SK-N-SH (cell line): ENCODE measurements at regions not wholly inside any gene's neighbourhood (a gene's known extent, or its start where the extent isn't known, plus 50 kb on each side); places are given as distances from the start of the nearest gene placed in this dataset.

Source experiments
- CTCF ChIA-PET: fragments of 300-600, 350-600 bp; formaldehyde crosslinking; extraction: SDS; loops from one replicate; lab custom pipeline; 2021; lab: Yijun Ruan, JAX
- POLR2A ChIA-PET: fragments of 350-600 bp; sonication (Branson Sonifier 250); formaldehyde crosslinking; extraction: SDS; loops from one replicate; lab custom pipeline; 2020; ENCODE audit warnings: antibody characterized with exemption, inconsistent platforms; lab: Yijun Ruan, JAX
- DNase-seq: peaks from one replicate; pipeline ENCODE4 v3.0.0; 2012
- H2AFZ ChIP-seq: fragments of 200-600 bp; sonication (generic); 2 replicates; pipeline ENCODE4 v1.8.1; 2016; ENCODE audit warnings: antibody characterized with exemption, mild to moderate bottlenecking, low read depth
- H3F3A ChIP-seq: fragments of 200-600 bp; sonication (generic); replicated peaks from 2 replicates; pipeline ENCODE3; 2016; ENCODE audit warnings: antibody characterized with exemption, mild to moderate bottlenecking; ENCODE audit not compliant: insufficient read depth
- H3K27ac ChIP-seq, 2 experiments: fragments of 200-500 bp in 1 of 2; fragments of 200-600 bp in 1 of 2; sonication (Bioruptor generic) in 1 of 2; sonication (generic), shearing (Covaris generic) in 1 of 2; 2 replicates each; pipeline versions ENCODE4 v1.5.1 to v1.6.1; 2014 to 2016; ENCODE audit warnings: low read depth in 2 of 2, inconsistent platforms in 1 of 2, low read length in 1 of 2, mild to moderate bottlenecking in 1 of 2, mixed read lengths in 1 of 2
- H3K27me3 ChIP-seq: fragments of 200-600 bp; sonication (generic), shearing (Covaris generic); 2 replicates; pipeline ENCODE4 v1.6.1; 2016; ENCODE audit warnings: mixed run types; ENCODE audit not compliant: insufficient read depth
- H3K36me3 ChIP-seq, 2 experiments: fragments of 200-500 bp in 1 of 2; fragments of 200-600 bp in 1 of 2; sonication (Bioruptor generic) in 1 of 2; sonication (generic) in 1 of 2; replicated peaks in 1 of 2; 2 replicates each; pipeline versions ENCODE3 to v1.5.1; 2014 to 2016; ENCODE audit warnings: low read length in 1 of 2, mild to moderate bottlenecking in 1 of 2; ENCODE audit not compliant: insufficient read depth in 2 of 2, control insufficient read depth in 1 of 2
- H3K4me1 ChIP-seq, 2 experiments: fragments of 200-500 bp in 1 of 2; fragments of 200-600 bp in 1 of 2; sonication (Bioruptor generic) in 1 of 2; sonication (generic), shearing (Covaris generic) in 1 of 2; 2 replicates each; pipeline versions ENCODE4 v1.5.1 to v1.6.1; 2014 to 2016; ENCODE audit warnings: low read depth in 1 of 2, low read length in 1 of 2, mixed run types in 1 of 2; ENCODE audit not compliant: insufficient read depth in 2 of 2, control insufficient read depth in 1 of 2
- H3K4me2 ChIP-seq: fragments of 200-600 bp; sonication (generic), shearing (Covaris generic); 2 replicates; pipeline ENCODE4 v1.6.1; 2017; ENCODE audit warnings: mixed run types
- H3K4me3 ChIP-seq, 2 experiments: fragments of 200-500 bp in 1 of 2; fragments of 200-600 bp in 1 of 2; sonication (Bioruptor generic) in 1 of 2; sonication (generic), shearing (Covaris generic) in 1 of 2; 2 replicates each; pipeline versions ENCODE4 v1.5.1 to v1.8.1; 2014 to 2016; ENCODE audit warnings: low read depth in 2 of 2, inconsistent platforms in 1 of 2, low read length in 1 of 2, mild to moderate bottlenecking in 1 of 2, mixed read lengths in 1 of 2, moderate library complexity in 1 of 2
- H3K79me2 ChIP-seq: fragments of 200-600 bp; sonication (generic); 2 replicates; pipeline ENCODE4 v1.8.1; 2017; ENCODE audit warnings: mild to moderate bottlenecking; ENCODE audit not compliant: insufficient read depth
- H3K9ac ChIP-seq: fragments of 200-600 bp; sonication (generic); 2 replicates; pipeline ENCODE4 v1.6.1; 2017; ENCODE audit warnings: mixed run types
- H3K9me2 ChIP-seq: fragments of 200-600 bp; sonication (generic); 2 replicates; pipeline ENCODE4 v1.6.1; 2017; ENCODE audit warnings: mixed run types
- H3K9me3 ChIP-seq: fragments of 200-600 bp; sonication (generic); 2 replicates; pipeline ENCODE4 v1.6.1; 2017; ENCODE audit warnings: mixed run types, mild to moderate bottlenecking, moderate library complexity
- H4K20me1 ChIP-seq: fragments of 200-600 bp; sonication (generic); 2 replicates; pipeline ENCODE4 v1.6.1; 2017; ENCODE audit warnings: mild to moderate bottlenecking, mixed run types; ENCODE audit not compliant: insufficient read depth
- ELF1 ChIP-seq: IDR thresholded peaks from 2 replicates; pipeline ENCODE4 v1.4.0; 2012
- EZH2phosphoT487 ChIP-seq: fragments of 200-600 bp; sonication (generic); IDR thresholded peaks from 2 replicates; pipeline ENCODE4 v1.6.1; 2017; ENCODE audit warnings: low read depth, mixed run types, mild to moderate bottlenecking, antibody characterized with exemption, moderate library complexity, borderline replicate concordance
- FOXJ3 ChIP-seq: sonication (generic); formaldehyde crosslinking; IDR thresholded peaks from 2 replicates; pipeline ENCODE4 v1.5.1; 2020; ENCODE audit warnings: mild to moderate bottlenecking, missing genetic modification reagents
- FOXM1 ChIP-seq: IDR thresholded peaks from 2 replicates; pipeline ENCODE4 v1.4.0; 2012; ENCODE audit warnings: low read depth, mild to moderate bottlenecking
- MEF2A ChIP-seq: IDR thresholded peaks from 2 replicates; pipeline ENCODE4 v1.4.0; 2012; ENCODE audit warnings: low read depth, borderline replicate concordance
- MXI1 ChIP-seq: IDR thresholded peaks from 2 replicates; pipeline ENCODE4 v1.6.1; 2012; ENCODE audit warnings: mild to moderate bottlenecking, low read depth, low read length, improper control_type of control experiment
- SMC3 ChIP-seq: IDR thresholded peaks from 2 replicates; pipeline ENCODE4 v1.6.1; 2012; ENCODE audit warnings: low read depth, low read length, improper control_type of control experiment
- TAF1 ChIP-seq: IDR thresholded peaks from 2 replicates; pipeline ENCODE4 v1.6.1; 2012; ENCODE audit warnings: low read depth, mild to moderate bottlenecking, low read length, moderate library complexity, borderline replicate concordance
- TCF12 ChIP-seq: IDR thresholded peaks from 2 replicates; pipeline ENCODE4 v1.4.0; 2012
- YY1 ChIP-seq: IDR thresholded peaks from 2 replicates; pipeline ENCODE4 v1.4.0; 2012; ENCODE audit warnings: low read depth, mild to moderate bottlenecking
- WGBS: methylation state at CpG from one replicate; pipeline ENCODE4 v1.1.6; 2017; ENCODE audit warnings: low lambda C conversion rate; 5-methylcytosine and 5-hydroxymethylcytosine counted together
- TF ChIP-seq, protein P1 (sequence below): IDR thresholded peaks from 2 replicates; pipeline ENCODE4 v1.4.0; 2012; ENCODE audit warnings: low read depth, borderline replicate concordance
- TF ChIP-seq, protein P2 (sequence below): IDR thresholded peaks from 2 replicates; pipeline ENCODE4 v1.6.1; 2012; ENCODE audit warnings: mild to moderate bottlenecking, low read depth, low read length, moderate library complexity

DNA sequence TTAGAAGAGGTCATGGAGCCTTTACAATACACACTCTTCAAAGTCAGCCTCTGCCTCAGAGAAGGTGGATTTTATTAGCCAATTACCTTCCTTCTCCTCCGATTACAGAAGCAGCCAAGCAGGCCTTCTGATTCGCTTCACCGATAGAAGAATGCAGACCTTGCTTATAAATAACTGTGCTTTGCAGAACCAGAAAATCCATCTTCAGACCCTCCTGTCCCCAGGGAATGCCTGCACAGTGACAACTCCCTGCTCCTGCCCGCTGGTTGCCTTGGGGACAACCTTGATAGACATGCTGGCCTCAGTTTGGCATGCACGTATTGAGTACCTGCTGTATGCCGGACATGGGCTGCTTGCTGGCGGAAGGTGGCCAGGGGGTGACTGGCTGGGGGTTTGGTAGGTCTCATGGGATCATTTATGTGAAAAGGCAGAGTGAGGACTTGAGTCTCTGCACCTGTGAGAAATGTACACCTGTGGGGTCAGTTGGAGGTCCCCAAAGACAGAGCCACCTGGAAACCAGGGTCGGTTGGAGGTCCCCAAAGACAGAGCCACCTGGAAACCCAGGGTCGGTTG is 1238.7 kb downstream of the BRD1 start:
- Histone ChIP-seq H3K27me3 (peaks cover 6% of the 10 kb centered on the region; the same call in 1 of the 2 replicates), H3K9ac (no peak overlapping the region), H4K20me1 (no peaks in the 10 kb centered on the region), H3K9me3 (no peaks in the 10 kb centered on the region), H3K4me3 (no peak overlapping the region), H3K79me2 (no peaks in the 10 kb centered on the region), H3K9me2 (no peaks in the 10 kb centered on the region), H3K4me1 (peaks cover 0 to 12% of the 10 kb centered on the region in 2 experiments; a peak in 1 of 4 replicates), H3F3A (peaks cover 3% of the 10 kb centered on the region), H3K4me2 (no peak overlapping the region), H2AFZ (no peak overlapping the region), H3K36me3 (no peaks in the 10 kb centered on the region), H3K27ac (no peak overlapping the region)
- 17% methylated on average over 8 of the region's 9 CpGs for WGBS
- DNase-seq = no peak
- ChIA-PET CTCF (no interaction called here), POLR2A (no interaction called here)
- TF ChIP-seq, protein P1, sequence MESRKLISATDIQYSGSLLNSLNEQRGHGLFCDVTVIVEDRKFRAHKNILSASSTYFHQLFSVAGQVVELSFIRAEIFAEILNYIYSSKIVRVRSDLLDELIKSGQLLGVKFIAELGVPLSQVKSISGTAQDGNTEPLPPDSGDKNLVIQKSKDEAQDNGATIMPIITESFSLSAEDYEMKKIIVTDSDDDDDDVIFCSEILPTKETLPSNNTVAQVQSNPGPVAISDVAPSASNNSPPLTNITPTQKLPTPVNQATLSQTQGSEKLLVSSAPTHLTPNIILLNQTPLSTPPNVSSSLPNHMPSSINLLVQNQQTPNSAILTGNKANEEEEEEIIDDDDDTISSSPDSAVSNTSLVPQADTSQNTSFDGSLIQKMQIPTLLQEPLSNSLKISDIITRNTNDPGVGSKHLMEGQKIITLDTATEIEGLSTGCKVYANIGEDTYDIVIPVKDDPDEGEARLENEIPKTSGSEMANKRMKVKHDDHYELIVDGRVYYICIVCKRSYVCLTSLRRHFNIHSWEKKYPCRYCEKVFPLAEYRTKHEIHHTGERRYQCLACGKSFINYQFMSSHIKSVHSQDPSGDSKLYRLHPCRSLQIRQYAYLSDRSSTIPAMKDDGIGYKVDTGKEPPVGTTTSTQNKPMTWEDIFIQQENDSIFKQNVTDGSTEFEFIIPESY = no peak
- TF ChIP-seq MEF2A (no peak), FOXM1 (no peak), MXI1 (no peak), TCF12 (no peak)

DNA sequence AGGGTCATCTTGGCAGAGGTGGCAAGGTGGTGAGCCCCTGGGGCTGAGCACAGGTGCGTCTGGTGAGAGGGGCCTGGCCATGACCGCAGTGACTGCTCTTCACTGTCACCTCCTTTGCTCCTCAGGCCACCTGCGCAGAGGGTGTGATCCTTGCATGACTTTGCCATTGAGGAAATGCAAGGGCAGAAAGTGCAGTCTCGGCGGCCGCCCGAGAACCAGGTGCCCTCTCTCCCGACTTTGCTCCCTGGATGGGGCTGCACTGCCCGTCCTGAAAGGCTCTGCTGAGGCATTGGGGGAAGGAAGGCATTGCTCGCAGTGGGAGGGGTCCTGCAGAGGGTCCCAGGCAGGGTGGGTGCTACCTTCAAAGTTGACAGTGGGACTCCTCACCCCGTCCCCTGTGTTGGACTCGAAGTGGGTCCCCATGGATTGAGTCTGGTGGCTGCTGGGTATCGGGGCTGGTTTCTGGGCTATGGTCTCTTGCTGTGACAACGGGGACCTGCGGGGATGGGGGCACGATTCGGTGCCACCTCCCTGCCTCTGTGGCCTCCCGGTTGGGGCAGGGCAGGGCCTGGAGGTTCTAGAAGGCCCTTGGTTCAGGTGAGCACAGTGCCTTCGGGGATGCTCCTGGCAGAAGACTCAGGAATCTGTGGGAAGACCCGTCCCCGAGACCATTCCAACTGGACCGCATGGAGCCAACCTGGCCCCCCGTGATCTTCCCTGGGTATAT is 1239.4 kb downstream of the BRD1 start:
- H3K9me2 ChIP-seq = no peaks in the 10 kb centered on the region
- no peak overlapping the region for H3K4me3 ChIP-seq
- peaks cover 0 to 7% of the 10 kb centered on the region in 2 experiments; a peak in 1 of 4 replicates for H3K4me1 ChIP-seq
- H3K4me2 ChIP-seq = no peak overlapping the region
- H3F3A ChIP-seq = peaks cover 3% of the 10 kb centered on the region
- ChIA-PET CTCF (interaction anchor here (0.9 to 1.3 kb wide), 2 partner anchors 12 to 717 kb away, joined by 3 to 4 read pairs; no protein-coding TSS in a partner anchor), POLR2A (no interaction called here)
- H3K79me2 ChIP-seq = no peaks in the 10 kb centered on the region
- 47% methylated on average over 8 of the region's 23 CpGs for WGBS
- no peak overlapping the region for H3K9ac ChIP-seq
- 0 out of 2 replicates have a peak, but pooled peaks cover 6% of the 10 kb centered on the region for H3K27me3 ChIP-seq
- no peaks in the 10 kb centered on the region for H3K9me3 ChIP-seq
- no peak for DNase-seq
- no peak overlapping the region for H2AFZ ChIP-seq
- no peaks in the 10 kb centered on the region for H4K20me1 ChIP-seq
- H3K27ac ChIP-seq = no peak overlapping the region
- no peaks in the 10 kb centered on the region for H3K36me3 ChIP-seq
- no peak for TF ChIP-seq FOXJ3 (CRISPR knock-in tag)
- TF ChIP-seq EZH2phosphoT487 = no peak
- no peak for TF ChIP-seq YY1
- TF ChIP-seq, protein P2, sequence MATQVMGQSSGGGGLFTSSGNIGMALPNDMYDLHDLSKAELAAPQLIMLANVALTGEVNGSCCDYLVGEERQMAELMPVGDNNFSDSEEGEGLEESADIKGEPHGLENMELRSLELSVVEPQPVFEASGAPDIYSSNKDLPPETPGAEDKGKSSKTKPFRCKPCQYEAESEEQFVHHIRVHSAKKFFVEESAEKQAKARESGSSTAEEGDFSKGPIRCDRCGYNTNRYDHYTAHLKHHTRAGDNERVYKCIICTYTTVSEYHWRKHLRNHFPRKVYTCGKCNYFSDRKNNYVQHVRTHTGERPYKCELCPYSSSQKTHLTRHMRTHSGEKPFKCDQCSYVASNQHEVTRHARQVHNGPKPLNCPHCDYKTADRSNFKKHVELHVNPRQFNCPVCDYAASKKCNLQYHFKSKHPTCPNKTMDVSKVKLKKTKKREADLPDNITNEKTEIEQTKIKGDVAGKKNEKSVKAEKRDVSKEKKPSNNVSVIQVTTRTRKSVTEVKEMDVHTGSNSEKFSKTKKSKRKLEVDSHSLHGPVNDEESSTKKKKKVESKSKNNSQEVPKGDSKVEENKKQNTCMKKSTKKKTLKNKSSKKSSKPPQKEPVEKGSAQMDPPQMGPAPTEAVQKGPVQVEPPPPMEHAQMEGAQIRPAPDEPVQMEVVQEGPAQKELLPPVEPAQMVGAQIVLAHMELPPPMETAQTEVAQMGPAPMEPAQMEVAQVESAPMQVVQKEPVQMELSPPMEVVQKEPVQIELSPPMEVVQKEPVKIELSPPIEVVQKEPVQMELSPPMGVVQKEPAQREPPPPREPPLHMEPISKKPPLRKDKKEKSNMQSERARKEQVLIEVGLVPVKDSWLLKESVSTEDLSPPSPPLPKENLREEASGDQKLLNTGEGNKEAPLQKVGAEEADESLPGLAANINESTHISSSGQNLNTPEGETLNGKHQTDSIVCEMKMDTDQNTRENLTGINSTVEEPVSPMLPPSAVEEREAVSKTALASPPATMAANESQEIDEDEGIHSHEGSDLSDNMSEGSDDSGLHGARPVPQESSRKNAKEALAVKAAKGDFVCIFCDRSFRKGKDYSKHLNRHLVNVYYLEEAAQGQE = no peak
- TF ChIP-seq, protein P1 = no peak
- TF ChIP-seq TAF1 = no peak
- TF ChIP-seq ELF1 = no peak
- no peak for TF ChIP-seq SMC3
